SW480 (cell line): ENCODE measurements at regions not wholly inside any gene's neighbourhood (a gene's known extent, or its start where the extent isn't known, plus 50 kb on each side); places are given as distances from the start of the nearest gene placed in this dataset.

Experiments used
- DNase-seq: peaks from one replicate; pipeline ENCODE4 v3.0.0-alpha.2; 2016; ENCODE audit warnings: low spot score

- peak; percentile 13 for DNase-seq
Observed at GRCh38 chr10:3987143-3987974, 202.3 kb upstream of the KLF6 start.

GRCh38 chr10:3986493-3987142 is 201.6 kb upstream of the KLF6 start:
- DNase-seq, result no peak

GRCh38 chr10:3982746-3983442 is 197.9 kb upstream of the KLF6 start:
- no peak for DNase-seq

- no peak for DNase-seq
Observed at GRCh38 chr10:3981300-3981699, 196.3 kb upstream of the KLF6 start.

- no peak for DNase-seq
Observed at GRCh38 chr10:3980660-3981059, 195.7 kb upstream of the KLF6 start.

- DNase-seq, result no peak
Observed at GRCh38 chr10:3980144-3980543, 195.1 kb upstream of the KLF6 start.

GRCh38 chr10:3978761-3979160 is 193.8 kb upstream of the KLF6 start:
- no peak for DNase-seq

GRCh38 chr10:3978174-3978573 is 193.2 kb upstream of the KLF6 start:
- no peak for DNase-seq

GRCh38 chr10:3977761-3978160 is 192.8 kb upstream of the KLF6 start:
- no peak for DNase-seq

- no peak for DNase-seq
Observed at GRCh38 chr10:3976718-3977117, 191.7 kb upstream of the KLF6 start.

- no peak for DNase-seq
Observed at GRCh38 chr10:3976171-3976570, 191.2 kb upstream of the KLF6 start.

GRCh38 chr10:3975016-3975415 is 190.0 kb upstream of the KLF6 start:
- DNase-seq, result no peak

GRCh38 chr10:3972460-3973301 is 187.7 kb upstream of the KLF6 start:
- no peak for DNase-seq

GRCh38 chr10:3971713-3972112 is 186.7 kb upstream of the KLF6 start:
- no peak for DNase-seq

- no peak for DNase-seq
Observed at GRCh38 chr10:3969876-3970666, 185.1 kb upstream of the KLF6 start.

- no peak for DNase-seq
Observed at GRCh38 chr10:3968727-3969126, 183.7 kb upstream of the KLF6 start.

GRCh38 chr10:3964516-3964915 is 179.5 kb upstream of the KLF6 start:
- DNase-seq, result no peak

- no peak for DNase-seq
Observed at GRCh38 chr10:3963191-3963673, 178.2 kb upstream of the KLF6 start.

- no peak for DNase-seq
Observed at GRCh38 chr10:3961082-3961481, 176.1 kb upstream of the KLF6 start.

GRCh38 chr10:3960496-3960895 is 175.5 kb upstream of the KLF6 start:
- DNase-seq, result no peak
